Breast epithelium (tissue), 4 donors: ENCODE measurements at regions not wholly inside any gene's neighbourhood (a gene's known extent, or its start where the extent isn't known, plus 50 kb on each side); places are given as distances from the start of the nearest gene placed in this dataset.

ENCODE experiments used
- DNase-seq, 2 donors: peaks; one replicate each; pipeline ENCODE4 v3.0.0-alpha.2; 2019; ENCODE audit warnings: low spot score in 2 of 2
- H3K27ac ChIP-seq, 2 donors: fragments of 200-600 bp; sonication (generic) in 1 of 2; one replicate each; pipeline ENCODE4 v1.5.1; 2016 to 2019; ENCODE audit warnings: mild to moderate bottlenecking in 1 of 2
- H3K27me3 ChIP-seq, 2 donors: fragments of 200-600 bp; sonication (generic) in 1 of 2; one replicate each; pipeline versions ENCODE4 v1.5.1 to v1.6.0; 2017 to 2019; ENCODE audit warnings: control low read depth in 1 of 2, mild to moderate bottlenecking in 1 of 2
- H3K36me3 ChIP-seq: fragments of 200-600 bp; one replicate; pipeline ENCODE4 v1.5.1; 2019
- H3K4me1 ChIP-seq, 2 donors: fragments of 200-600 bp; sonication (generic); one replicate each; pipeline ENCODE4 v1.5.1; 2016 to 2019; ENCODE audit warnings: control low read depth in 1 of 2
- H3K4me3 ChIP-seq, 3 donors: fragments of 200-600 bp; sonication (generic); 1 replicate in 2 of 3; 2 replicates in 1 of 3; pipeline ENCODE4 v1.5.1; 2016 to 2019; ENCODE audit warnings: mild to moderate bottlenecking in 3 of 3, moderate library complexity in 2 of 3
- H3K9me3 ChIP-seq, 2 donors: fragments of 200-600 bp; sonication (generic) in 1 of 2; one replicate each; pipeline ENCODE4 v1.5.1; 2016 to 2019; ENCODE audit warnings: control low read depth in 1 of 2
- CTCF ChIP-seq, 3 donors: fragments of 450-650 bp; IDR thresholded peaks; one replicate each; pipeline ENCODE4 v1.5.1; 2016 to 2017; ENCODE audit warnings: antibody characterized with exemption in 3 of 3, mild to moderate bottlenecking in 3 of 3, moderate library complexity in 3 of 3
- POLR2A ChIP-seq: fragments of 450-650 bp; IDR thresholded peaks from one replicate; pipeline ENCODE4 v1.6.1; 2016; ENCODE audit warnings: antibody characterized with exemption, mild to moderate bottlenecking, moderate library complexity
- POLR2AphosphoS5 ChIP-seq, 3 donors: sonication (generic); formaldehyde crosslinking; IDR thresholded peaks; one replicate each; pipeline ENCODE4 v1.6.1; 2017; ENCODE audit warnings: antibody characterized with exemption in 3 of 3
- intact Hi-C: fragments of 100-400 bp; cut with DNase I; formaldehyde crosslinking; loops from one replicate; pipeline ENCODE4 v1.15.1; 2023; ENCODE audit warnings: low total_unique reads

- Histone ChIP-seq H3K4me1 (no peaks in the 10 kb centered on the region), H3K9me3 (no peaks in the 10 kb centered on the region), H3K4me3 (no peak overlapping the region), H3K27ac (no peak overlapping the region), H3K36me3 (no peaks in the 10 kb centered on the region), H3K27me3 (no peaks in the 10 kb centered on the region)
- no peak for DNase-seq
- intact Hi-C loops: no loop called here
- TF ChIP-seq POLR2AphosphoS5 (IDR thresholded peaks at IDR 0.05) (no peak), POLR2A (no peak), CTCF (IDR thresholded peaks at IDR 0.05) (no peak)
Measured at GRCh38 chr22:48644997-48645396, 1182.7 kb downstream of the BRD1 start.

GRCh38 chr22:48644108-48644507 is 1183.6 kb downstream of the BRD1 start:
- Histone ChIP-seq H3K27ac (no peak overlapping the region), H3K9me3 (no peaks in the 10 kb centered on the region), H3K4me1 (no peaks in the 10 kb centered on the region), H3K4me3 (no peak overlapping the region), H3K36me3 (no peaks in the 10 kb centered on the region), H3K27me3 (no peaks in the 10 kb centered on the region)
- no peak for DNase-seq
- intact Hi-C loops: no loop called here
- TF ChIP-seq POLR2AphosphoS5 (IDR thresholded peaks at IDR 0.05): no peak
- no peak for TF ChIP-seq POLR2A
- TF ChIP-seq CTCF (IDR thresholded peaks at IDR 0.05): no peak

GRCh38 chr22:48643066-48643731 is 1184.5 kb downstream of the BRD1 start:
- no peaks in the 10 kb centered on the region for H3K9me3 ChIP-seq
- no peaks in the 10 kb centered on the region for H3K4me1 ChIP-seq
- no peak overlapping the region for H3K27ac ChIP-seq
- H3K36me3 ChIP-seq: no peaks in the 10 kb centered on the region
- no peak for DNase-seq
- TF ChIP-seq POLR2AphosphoS5 (IDR thresholded peaks at IDR 0.05) (no peak), POLR2A (no peak)
- H3K4me3 ChIP-seq: no peak overlapping the region
- H3K27me3 ChIP-seq: no peaks in the 10 kb centered on the region
- intact Hi-C loops: no loop called here

GRCh38 chr22:48642550-48642949 is 1185.1 kb downstream of the BRD1 start:
- Histone ChIP-seq H3K36me3 (no peaks in the 10 kb centered on the region), H3K27me3 (no peaks in the 10 kb centered on the region), H3K9me3 (no peaks in the 10 kb centered on the region), H3K4me3 (no peak overlapping the region), H3K27ac (no peak overlapping the region), H3K4me1 (no peaks in the 10 kb centered on the region)
- TF ChIP-seq POLR2A: no peak
- no peak for TF ChIP-seq CTCF (IDR thresholded peaks at IDR 0.05)
- no peak for TF ChIP-seq POLR2AphosphoS5 (IDR thresholded peaks at IDR 0.05)
- intact Hi-C loops: no loop called here
- DNase-seq: no peak

- Histone ChIP-seq H3K9me3 (no peaks in the 10 kb centered on the region), H3K27me3 (no peaks in the 10 kb centered on the region), H3K36me3 (no peaks in the 10 kb centered on the region), H3K4me3 (no peak overlapping the region), H3K4me1 (no peaks in the 10 kb centered on the region), H3K27ac (no peak overlapping the region)
- DNase-seq: no peak
- intact Hi-C loops: no loop called here
- TF ChIP-seq POLR2A (no peak), POLR2AphosphoS5 (IDR thresholded peaks at IDR 0.05) (no peak), CTCF (IDR thresholded peaks at IDR 0.05) (no peak)
Measured at GRCh38 chr22:48641906-48642475, 1185.7 kb downstream of the BRD1 start.
